HG03520 (cell line): ENCODE measurements at regions not wholly inside any gene's neighbourhood (a gene's known extent, or its start where the extent isn't known, plus 50 kb on each side); places are given as distances from the start of the nearest gene placed in this dataset.

Source experiments
- ATAC-seq: cut with Tn5 transposase; IDR thresholded peaks from one replicate; pipeline ENCODE4 v1.9.1; 2021; ENCODE audit warnings: mild to moderate bottlenecking, moderate library complexity; ENCODE audit not compliant: unreplicated experiment

GRCh38 chr16:73887911-73888310, 408.7 kb upstream of the PSMD7 start:
- no peak for ATAC-seq

- ATAC-seq: no peak
These were observed 410.2 kb upstream of the PSMD7 start for GRCh38 chr16:73886426-73886825.

DNA sequence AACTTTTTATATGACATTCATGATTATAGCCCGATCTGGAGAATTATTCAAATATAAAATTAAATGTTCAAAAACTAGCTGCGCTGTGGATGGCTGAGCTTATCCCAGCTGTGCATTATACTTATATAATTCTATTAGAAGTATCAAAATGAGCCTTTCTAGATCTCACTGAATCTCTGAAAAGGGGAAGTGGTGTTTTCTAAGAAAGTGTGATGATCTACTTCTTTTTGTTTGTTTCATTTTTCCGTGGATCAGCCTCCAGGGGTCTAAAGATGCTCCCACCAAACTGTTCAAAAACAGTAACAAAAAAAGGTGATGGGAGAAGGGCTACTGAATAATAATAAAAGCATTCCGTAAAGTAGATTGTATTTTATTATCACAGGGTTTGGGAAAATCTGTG, 411.3 kb upstream of the PSMD7 start:
- no peak for ATAC-seq

DNA sequence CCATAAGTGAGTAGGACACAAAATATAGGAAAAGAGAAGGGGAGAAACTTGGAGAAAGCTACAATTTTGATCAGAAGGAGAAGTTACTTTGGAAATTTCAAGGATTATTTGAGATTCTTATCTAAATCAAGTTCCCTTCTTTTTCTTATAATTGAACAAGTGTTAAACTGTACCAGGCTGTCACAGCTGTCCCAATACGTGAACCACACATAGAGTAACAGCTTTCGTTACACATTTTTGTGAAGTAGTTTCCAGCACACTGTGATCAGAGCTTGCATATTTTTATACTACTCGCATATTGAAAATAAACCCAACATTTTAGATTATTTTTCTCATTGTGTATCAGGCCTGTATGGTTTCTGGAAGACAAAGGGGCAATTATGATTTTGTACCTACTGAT, 412.8 kb upstream of the PSMD7 start:
- ATAC-seq: no peak

DNA sequence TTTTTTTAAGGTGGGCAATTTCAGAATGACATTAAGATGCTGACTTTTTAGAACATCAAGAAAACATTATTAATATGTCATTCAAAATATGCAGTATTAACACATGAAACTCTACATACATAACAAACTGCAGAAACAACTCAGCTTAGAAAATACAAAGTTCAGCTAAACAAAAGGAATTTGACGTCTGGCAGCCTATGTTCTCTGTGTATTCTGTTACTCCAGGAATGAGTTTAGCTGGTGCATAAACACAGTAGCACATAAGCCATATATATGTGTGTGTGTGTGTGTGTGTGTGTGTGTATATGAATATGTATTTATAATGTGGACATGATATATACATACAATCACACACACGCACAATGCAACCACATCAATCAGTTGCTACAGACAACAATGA, 413.5 kb upstream of the PSMD7 start:
- ATAC-seq: no peak

DNA sequence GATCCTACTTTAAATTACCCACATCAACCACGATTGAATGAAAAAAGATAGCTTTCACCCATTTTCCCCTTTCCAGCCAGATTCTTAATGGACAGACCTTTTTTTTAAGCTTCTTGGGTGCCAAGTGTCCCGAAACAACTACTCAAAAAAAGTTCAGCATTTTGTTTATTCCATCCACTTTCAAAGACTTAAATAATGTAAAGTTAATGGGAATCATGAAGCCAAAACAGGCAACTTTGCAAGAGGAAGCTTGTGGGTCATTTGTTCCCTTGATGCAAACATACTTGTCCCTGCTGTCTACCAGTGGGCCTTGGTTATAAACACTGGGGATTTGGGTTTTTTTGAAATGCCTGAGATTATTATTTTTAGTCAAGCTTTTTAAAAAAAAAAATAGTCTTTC, 414.0 kb upstream of the PSMD7 start:
- no peak for ATAC-seq

- no peak for ATAC-seq
These were observed 414.6 kb upstream of the PSMD7 start for GRCh38 chr16:73882033-73882432.

GRCh38 chr16:73879621-73880020, 417.0 kb upstream of the PSMD7 start:
- no peak for ATAC-seq

GRCh38 chr16:73878611-73879010, 418.0 kb upstream of the PSMD7 start:
- ATAC-seq: no peak

GRCh38 chr16:73877150-73877549, 419.5 kb upstream of the PSMD7 start:
- no peak for ATAC-seq

GRCh38 chr16:73875996-73876690, 420.5 kb upstream of the PSMD7 start:
- ATAC-seq: no peak

- no peak for ATAC-seq
These were observed 422.3 kb upstream of the PSMD7 start for GRCh38 chr16:73874324-73874723.

DNA sequence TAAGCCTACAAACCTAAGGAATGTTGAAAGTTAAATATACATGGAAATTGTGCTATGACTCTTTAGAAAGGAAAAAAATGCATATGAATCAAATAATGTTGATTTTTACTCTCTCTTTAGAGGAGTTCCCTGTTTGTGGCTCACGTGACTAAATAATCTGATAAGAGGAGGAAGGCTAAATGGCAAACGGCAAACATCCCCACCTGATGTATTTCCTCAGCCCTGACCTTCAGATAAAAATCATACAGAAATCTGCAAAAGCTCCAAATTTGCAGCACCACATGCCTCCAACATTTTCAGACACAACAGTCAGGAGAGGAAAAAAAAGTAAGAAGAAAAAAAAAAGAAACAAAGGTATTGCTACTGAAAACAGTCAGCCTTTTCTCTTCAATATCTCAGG, 423.0 kb upstream of the PSMD7 start:
- ATAC-seq: no peak

GRCh38 chr16:73872856-73873255, 423.8 kb upstream of the PSMD7 start:
- no peak for ATAC-seq

GRCh38 chr16:73871088-73871733, 425.4 kb upstream of the PSMD7 start:
- no peak for ATAC-seq

- no peak for ATAC-seq
These were observed 427.5 kb upstream of the PSMD7 start for GRCh38 chr16:73869126-73869525.

DNA sequence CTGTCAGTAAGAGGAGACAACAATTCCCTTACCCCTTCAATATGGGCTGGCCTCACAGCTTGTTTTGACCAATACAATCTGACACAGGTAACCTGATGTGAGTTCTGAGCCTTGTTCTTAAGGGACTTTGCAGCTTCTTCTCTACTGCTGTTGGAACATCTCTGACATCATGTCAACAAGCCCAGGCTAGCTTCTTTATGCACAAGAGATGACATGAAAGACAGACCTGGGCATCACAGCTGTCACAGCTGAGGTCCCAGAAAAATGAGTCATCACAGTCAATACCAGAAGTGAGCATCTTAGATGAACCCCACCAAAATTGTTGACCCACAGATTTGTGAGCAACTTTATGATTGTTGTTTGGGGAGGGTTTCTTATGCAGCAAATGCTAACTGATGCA, 431.7 kb upstream of the PSMD7 start:
- ATAC-seq: no peak

- ATAC-seq: no peak
These were observed 438.3 kb upstream of the PSMD7 start for GRCh38 chr16:73858326-73858725.

- no peak for ATAC-seq
These were observed 442.6 kb upstream of the PSMD7 start for GRCh38 chr16:73853968-73854367.

GRCh38 chr16:73852561-73852960, 444.1 kb upstream of the PSMD7 start:
- no peak for ATAC-seq

- no peak for ATAC-seq
These were observed 447.6 kb upstream of the PSMD7 start for GRCh38 chr16:73848993-73849392.

GRCh38 chr16:73847090-73847489, 449.5 kb upstream of the PSMD7 start:
- ATAC-seq: no peak

- ATAC-seq: no peak
These were observed 450.3 kb upstream of the PSMD7 start for GRCh38 chr16:73846356-73846755.
